ENCODE measurements at regions not wholly inside any gene's neighbourhood (a gene's known extent, or its start where the extent isn't known, plus 50 kb on each side); places are given as distances from the start of the nearest gene placed in this dataset.

DNA sequence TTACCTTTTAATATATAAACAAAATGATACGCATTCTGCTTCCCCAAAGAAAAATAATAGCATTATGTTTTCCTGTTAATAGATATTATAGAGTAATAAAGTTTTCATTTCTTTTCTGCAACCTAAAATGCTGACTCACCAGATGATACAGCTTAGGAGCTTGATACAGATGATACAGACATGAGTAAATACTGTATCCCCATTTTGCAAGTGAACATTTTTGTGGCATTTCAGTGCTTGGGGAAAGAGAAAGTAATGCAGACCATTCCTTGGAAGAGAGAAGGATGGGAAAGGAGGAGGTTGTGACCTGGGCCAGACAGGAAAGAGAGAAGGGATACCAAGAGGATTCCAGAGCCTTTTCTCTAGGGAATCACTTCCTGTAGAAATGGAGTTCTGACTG is 97.5 kb upstream of the FSHR start:
- TF ChIP-seq, protein P1, sequence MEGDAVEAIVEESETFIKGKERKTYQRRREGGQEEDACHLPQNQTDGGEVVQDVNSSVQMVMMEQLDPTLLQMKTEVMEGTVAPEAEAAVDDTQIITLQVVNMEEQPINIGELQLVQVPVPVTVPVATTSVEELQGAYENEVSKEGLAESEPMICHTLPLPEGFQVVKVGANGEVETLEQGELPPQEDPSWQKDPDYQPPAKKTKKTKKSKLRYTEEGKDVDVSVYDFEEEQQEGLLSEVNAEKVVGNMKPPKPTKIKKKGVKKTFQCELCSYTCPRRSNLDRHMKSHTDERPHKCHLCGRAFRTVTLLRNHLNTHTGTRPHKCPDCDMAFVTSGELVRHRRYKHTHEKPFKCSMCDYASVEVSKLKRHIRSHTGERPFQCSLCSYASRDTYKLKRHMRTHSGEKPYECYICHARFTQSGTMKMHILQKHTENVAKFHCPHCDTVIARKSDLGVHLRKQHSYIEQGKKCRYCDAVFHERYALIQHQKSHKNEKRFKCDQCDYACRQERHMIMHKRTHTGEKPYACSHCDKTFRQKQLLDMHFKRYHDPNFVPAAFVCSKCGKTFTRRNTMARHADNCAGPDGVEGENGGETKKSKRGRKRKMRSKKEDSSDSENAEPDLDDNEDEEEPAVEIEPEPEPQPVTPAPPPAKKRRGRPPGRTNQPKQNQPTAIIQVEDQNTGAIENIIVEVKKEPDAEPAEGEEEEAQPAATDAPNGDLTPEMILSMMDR (IDR thresholded peaks at IDR 0.05; ENCODE audit: partially characterized antibody, unreplicated experiment), result no peak
- H3K36me3 Mint-ChIP-seq (ENCODE audit: unreplicated experiment), result no peaks in the 10 kb centered on the region
- H3K27ac Mint-ChIP-seq (ENCODE audit: unreplicated experiment), result peak overlapping the region; percentile 52
- no peak overlapping the region for H3K4me3 Mint-ChIP-seq (ENCODE audit: unreplicated experiment)
- no peaks in the 10 kb centered on the region for H3K27me3 Mint-ChIP-seq (ENCODE audit: unreplicated experiment)
- DNase-seq, result no peak
- H3K4me1 Mint-ChIP-seq (ENCODE audit: low read depth, unreplicated experiment), result no peaks in the 10 kb centered on the region
- peaks cover 1% of the 10 kb centered on the region for H3K9me3 Mint-ChIP-seq (ENCODE audit: unreplicated experiment)

DNA sequence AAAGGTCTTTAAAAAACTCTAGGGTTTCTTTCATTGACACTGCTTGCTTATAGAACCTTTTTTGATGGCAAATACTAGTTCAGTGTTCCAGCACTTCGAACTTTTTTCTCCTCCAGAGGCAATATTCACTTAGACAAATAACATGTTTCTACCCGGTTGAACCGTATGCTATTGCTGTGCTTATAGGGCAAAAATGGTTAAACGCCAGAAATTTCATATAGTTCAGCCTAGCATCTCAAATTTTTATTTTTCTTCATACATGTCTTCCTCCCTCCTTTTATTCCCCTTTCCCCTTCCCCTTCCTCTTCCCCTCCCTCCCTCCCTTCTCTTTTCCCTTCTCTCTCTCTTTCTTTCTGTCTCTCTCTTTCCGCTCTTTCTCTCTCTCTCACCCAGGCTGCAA is 96.9 kb upstream of the FSHR start:
- no peak for DNase-seq

DNA sequence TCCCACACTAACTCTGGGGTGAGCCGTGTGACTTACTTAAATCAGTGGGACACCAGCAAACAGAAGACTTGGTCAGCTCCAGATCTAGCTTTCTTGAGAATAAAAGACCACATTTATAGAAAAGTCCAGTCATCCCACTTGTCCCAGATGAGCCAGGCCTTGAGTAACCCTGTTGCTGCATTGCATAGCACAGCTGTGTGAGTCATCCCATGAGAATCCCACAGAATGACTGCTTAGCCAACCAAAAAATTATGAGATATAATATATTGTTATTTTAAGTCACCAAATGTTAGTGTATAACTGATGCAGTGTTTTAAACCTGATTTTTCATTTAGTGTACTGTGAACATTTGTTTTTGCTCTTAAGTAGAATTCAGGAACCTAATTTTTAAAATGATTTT is 94.2 kb upstream of the FSHR start:
- TF ChIP-seq, protein P1 (IDR thresholded peaks at IDR 0.05; ENCODE audit: partially characterized antibody, unreplicated experiment), result no peak
- H3K9me3 Mint-ChIP-seq (ENCODE audit: unreplicated experiment), result peaks cover 1% of the 10 kb centered on the region
- H3K27ac Mint-ChIP-seq (ENCODE audit: unreplicated experiment), result no peak overlapping the region
- no peaks in the 10 kb centered on the region for H3K4me1 Mint-ChIP-seq (ENCODE audit: low read depth, unreplicated experiment)
- no peak for DNase-seq
- H3K36me3 Mint-ChIP-seq (ENCODE audit: unreplicated experiment), result peaks cover 4% of the 10 kb centered on the region
- no peak overlapping the region for H3K4me3 Mint-ChIP-seq (ENCODE audit: unreplicated experiment)
- no peaks in the 10 kb centered on the region for H3K27me3 Mint-ChIP-seq (ENCODE audit: unreplicated experiment)

More for the DNA sequence above, 96.9 kb upstream of the FSHR start:
- peaks cover 1% of the 10 kb centered on the region for H3K9me3 Mint-ChIP-seq (ENCODE audit: unreplicated experiment)
- no peaks in the 10 kb centered on the region for H3K27me3 Mint-ChIP-seq (ENCODE audit: unreplicated experiment)
- no peaks in the 10 kb centered on the region for H3K36me3 Mint-ChIP-seq (ENCODE audit: unreplicated experiment)
- TF ChIP-seq, protein P1 (IDR thresholded peaks at IDR 0.05; ENCODE audit: partially characterized antibody, unreplicated experiment), result no peak
- H3K4me1 Mint-ChIP-seq (ENCODE audit: low read depth, unreplicated experiment), result no peaks in the 10 kb centered on the region
- H3K4me3 Mint-ChIP-seq (ENCODE audit: unreplicated experiment), result no peak overlapping the region
- H3K27ac Mint-ChIP-seq (ENCODE audit: unreplicated experiment), result no peak overlapping the region

DNA sequence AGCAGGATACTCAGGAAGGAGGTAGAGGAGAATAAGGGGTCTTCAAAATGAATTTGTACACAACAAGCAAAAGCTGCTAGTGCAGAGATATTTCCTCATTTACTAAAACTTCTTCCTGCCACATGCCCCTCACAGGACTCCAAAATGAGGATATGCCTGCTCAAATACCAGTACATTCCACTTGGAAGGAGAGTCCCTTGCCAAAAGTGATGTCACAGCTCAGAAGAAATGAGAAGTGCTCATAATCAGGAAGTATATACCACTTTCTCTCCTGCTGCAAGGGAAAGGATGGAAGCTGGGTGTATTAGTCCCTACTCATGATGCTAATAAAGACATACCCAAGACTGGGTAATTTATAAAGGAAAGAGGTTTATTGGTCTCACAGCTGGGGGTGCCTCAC is 87.7 kb upstream of the FSHR start:
- H3K36me3 Mint-ChIP-seq (ENCODE audit: unreplicated experiment), result peaks cover 4% of the 10 kb centered on the region
- H3K4me3 Mint-ChIP-seq (ENCODE audit: unreplicated experiment), result no peak overlapping the region
- H3K27ac Mint-ChIP-seq (ENCODE audit: unreplicated experiment), result no peak overlapping the region
- TF ChIP-seq, protein P1 (IDR thresholded peaks at IDR 0.05; ENCODE audit: partially characterized antibody, unreplicated experiment), result no peak
- no peak for DNase-seq
- no peaks in the 10 kb centered on the region for H3K9me3 Mint-ChIP-seq (ENCODE audit: unreplicated experiment)
- H3K27me3 Mint-ChIP-seq (ENCODE audit: unreplicated experiment), result no peaks in the 10 kb centered on the region
- H3K4me1 Mint-ChIP-seq (ENCODE audit: low read depth, unreplicated experiment), result peaks cover 14% of the 10 kb centered on the region

DNA sequence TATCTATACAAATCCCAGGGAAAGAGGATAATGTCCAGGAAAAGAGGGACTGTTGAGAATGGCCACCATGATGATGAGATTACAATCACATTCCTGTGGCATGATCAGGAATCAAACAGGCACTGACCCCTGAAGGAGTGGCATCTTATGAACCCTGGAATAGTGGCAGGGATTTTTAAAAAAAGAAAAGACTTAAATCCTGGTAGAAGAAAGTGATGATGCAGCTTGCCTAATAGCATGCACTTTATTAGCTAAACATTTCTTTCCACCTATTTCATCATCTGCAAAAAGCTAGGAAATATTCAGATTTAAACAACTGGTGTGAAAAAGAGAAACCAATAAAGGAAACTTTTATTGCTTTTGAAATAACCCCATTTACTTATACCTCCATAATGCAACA is 87.2 kb upstream of the FSHR start:
- DNase-seq, result no peak
- Mint-ChIP-seq H3K36me3 (ENCODE audit: unreplicated experiment) (peaks cover 4% of the 10 kb centered on the region), H3K9me3 (ENCODE audit: unreplicated experiment) (no peaks in the 10 kb centered on the region), H3K4me1 (ENCODE audit: low read depth, unreplicated experiment) (peaks cover 18% of the 10 kb centered on the region), H3K27me3 (ENCODE audit: unreplicated experiment) (no peaks in the 10 kb centered on the region), H3K27ac (ENCODE audit: unreplicated experiment) (no peak overlapping the region), H3K4me3 (ENCODE audit: unreplicated experiment) (no peak overlapping the region)
- TF ChIP-seq, protein P1 (IDR thresholded peaks at IDR 0.05; ENCODE audit: partially characterized antibody, unreplicated experiment), result no peak

Data from glutamatergic neuron (in vitro differentiated cells).